ENCODE measurements at regions not wholly inside any gene's neighbourhood (a gene's known extent, or its start where the extent isn't known, plus 50 kb on each side); places are given as distances from the start of the nearest gene placed in this dataset.

DNA sequence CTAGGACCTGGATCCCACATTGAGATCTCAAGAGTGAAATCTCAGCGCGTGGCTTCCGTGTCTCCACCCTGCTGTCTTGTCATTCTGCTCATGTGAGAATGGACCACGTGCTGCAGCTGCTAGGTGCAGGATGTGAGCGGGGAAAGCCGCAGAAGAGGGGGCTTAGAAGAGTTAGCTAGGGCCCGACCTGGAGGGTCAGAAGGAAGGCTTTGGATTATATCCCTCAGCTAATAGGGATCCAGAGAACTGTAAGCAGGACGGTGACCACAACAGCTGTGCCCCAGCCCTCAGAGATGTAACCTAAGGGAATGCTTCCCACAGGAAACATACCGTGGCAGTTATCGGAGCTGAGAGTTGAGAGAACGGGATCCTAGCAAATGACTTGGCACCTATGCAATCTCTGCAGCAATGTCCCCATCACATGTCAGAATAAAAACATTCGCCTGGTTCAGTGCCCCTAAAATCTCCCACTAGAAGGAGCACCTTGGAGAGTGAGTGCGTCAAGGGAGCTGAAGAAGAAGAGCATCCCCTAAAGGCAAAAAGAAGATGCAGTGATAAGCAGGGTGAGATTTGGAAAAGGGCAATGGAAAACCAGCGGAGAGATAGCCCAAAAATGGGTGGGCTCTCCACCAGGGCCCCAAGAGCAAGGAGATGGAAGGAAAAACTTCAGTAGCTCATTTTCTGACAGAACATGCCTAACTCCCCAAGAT lies 76.9 kb upstream of the ST8SIA2 start:
- Histone ChIP-seq H3K9me3 (replicated peaks) (no peaks in the 10 kb centered on the region), H3K4me1 (replicated peaks) (no peaks in the 10 kb centered on the region), H3K27ac (no peak overlapping the region), H3K4me3 (no peak overlapping the region), H3K27me3 (replicated peaks) (peaks cover 12% of the 10 kb centered on the region; the same call in 1 of the 2 replicates), H3K36me3 (no peaks in the 10 kb centered on the region)
- DNase-seq (ENCODE audit: low read depth in 1 of 2, low spot score in 2 of 2) = no peak

DNA sequence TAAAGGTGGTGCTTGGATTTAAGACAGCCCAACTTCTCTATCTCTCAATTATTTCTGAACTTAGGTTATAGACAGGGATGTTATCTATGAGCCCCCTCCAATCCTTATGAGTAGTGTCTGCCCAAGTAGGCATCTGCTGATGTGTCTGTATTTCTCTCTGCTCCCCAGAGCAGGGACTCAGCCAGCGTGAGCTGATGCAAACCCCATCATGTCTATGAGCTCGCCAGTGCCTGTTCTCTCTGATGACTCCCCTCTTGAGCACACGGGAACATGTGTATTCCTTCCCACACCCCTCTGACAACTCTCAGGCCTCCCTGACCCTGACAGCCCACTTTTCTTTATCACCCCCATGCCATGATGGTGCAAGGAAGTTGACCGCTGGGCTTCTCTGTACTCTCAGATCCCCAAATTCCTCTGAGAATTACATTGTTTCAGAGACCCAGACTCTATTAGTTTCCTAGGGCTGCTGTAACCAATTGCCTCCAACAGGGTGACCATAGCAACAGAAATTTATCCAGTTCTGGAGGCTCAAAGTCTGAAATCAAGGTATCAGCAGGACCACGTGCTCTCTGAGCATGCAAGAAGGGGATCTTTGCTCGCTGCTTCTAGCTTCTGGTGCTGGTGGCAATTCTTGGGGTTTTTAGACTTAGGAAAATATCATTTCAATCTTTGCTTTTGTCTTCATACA lies 73.5 kb upstream of the ST8SIA2 start:
- no peak for DNase-seq (ENCODE audit: low read depth in 1 of 2, low spot score in 2 of 2)
- H3K36me3 ChIP-seq = no peaks in the 10 kb centered on the region
- H3K4me3 ChIP-seq = no peak overlapping the region
- H3K4me1 ChIP-seq (replicated peaks) = no peaks in the 10 kb centered on the region
- H3K27ac ChIP-seq = no peak overlapping the region
- H3K27me3 ChIP-seq (replicated peaks) = peaks cover 16% of the 10 kb centered on the region; the same call in 1 of the 2 replicates
- no peaks in the 10 kb centered on the region for H3K9me3 ChIP-seq (replicated peaks)

DNA sequence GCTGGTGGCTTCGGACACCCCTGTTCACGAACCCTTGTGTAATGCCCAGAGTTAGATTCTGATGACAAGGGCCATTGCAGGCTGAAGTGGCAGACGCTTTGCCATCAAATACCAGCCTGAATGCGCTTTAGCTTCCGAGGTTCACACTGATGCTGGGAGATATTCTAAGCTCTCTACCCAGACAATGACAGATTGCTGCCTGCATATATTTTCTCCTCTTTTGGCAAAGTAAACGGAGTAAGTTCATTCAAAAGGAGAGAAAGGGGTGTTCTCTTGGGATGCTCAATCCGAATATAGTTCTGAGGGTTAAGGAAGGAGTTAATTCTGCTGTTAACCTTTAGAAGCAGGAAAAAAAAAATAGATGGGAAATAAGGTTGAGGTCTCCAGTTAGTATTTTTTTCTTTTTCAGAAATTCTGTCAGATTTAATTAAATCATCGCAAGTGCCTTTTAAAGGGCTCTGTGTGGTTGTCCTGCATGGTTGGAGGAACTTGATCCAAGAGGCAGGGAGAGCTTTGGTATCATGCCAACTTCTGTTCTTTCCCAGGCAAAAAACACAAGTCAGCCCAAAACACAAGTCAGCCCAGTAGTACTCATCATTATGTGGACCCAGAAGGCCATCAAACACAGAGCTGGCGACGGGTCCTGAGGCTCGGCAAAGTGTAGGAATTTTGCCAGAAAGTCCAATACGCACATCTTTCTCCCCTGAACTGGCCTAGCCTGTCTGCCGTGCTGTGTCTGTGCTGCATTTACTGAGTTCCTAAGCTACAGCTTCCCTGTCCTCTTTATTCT lies 70.9 kb upstream of the ST8SIA2 start:
- H3K9me3 ChIP-seq (replicated peaks) = no peaks in the 10 kb centered on the region
- H3K27ac ChIP-seq = no peak overlapping the region
- no peaks in the 10 kb centered on the region for H3K4me1 ChIP-seq (replicated peaks)
- H3K36me3 ChIP-seq = no peaks in the 10 kb centered on the region
- peaks cover 7% of the 10 kb centered on the region; the same call in 1 of the 2 replicates for H3K27me3 ChIP-seq (replicated peaks)
- H3K4me3 ChIP-seq = no peak overlapping the region
- DNase-seq (ENCODE audit: low read depth in 1 of 2, low spot score in 2 of 2) = no peak

DNA sequence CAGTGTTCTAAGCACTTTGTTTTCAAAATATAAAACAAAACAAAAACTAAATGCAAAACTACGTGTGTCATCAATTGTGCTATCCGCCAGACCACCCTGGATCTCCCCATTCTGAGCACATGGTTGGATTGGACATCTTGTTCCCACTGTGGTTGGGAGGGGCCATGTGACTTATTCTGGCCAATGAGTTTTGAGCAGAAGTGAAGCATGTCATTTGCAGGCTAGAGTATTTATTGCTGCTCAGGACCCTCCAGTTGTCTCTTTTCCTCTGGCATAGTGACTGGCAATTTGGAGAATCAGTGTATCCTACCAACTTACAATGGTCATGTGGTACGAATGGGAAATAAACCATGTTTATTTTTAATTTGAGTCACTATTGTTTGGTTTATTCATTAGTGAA lies 70.2 kb upstream of the ST8SIA2 start:
- Histone ChIP-seq H3K27ac (no peak overlapping the region), H3K9me3 (replicated peaks) (no peaks in the 10 kb centered on the region), H3K4me3 (no peak overlapping the region), H3K27me3 (replicated peaks) (0 out of 2 replicates have a peak, but pooled peaks cover 7% of the 10 kb centered on the region), H3K4me1 (replicated peaks) (no peaks in the 10 kb centered on the region), H3K36me3 (no peaks in the 10 kb centered on the region)
- DNase-seq (ENCODE audit: low read depth in 1 of 2, low spot score in 2 of 2) = no peak

DNA sequence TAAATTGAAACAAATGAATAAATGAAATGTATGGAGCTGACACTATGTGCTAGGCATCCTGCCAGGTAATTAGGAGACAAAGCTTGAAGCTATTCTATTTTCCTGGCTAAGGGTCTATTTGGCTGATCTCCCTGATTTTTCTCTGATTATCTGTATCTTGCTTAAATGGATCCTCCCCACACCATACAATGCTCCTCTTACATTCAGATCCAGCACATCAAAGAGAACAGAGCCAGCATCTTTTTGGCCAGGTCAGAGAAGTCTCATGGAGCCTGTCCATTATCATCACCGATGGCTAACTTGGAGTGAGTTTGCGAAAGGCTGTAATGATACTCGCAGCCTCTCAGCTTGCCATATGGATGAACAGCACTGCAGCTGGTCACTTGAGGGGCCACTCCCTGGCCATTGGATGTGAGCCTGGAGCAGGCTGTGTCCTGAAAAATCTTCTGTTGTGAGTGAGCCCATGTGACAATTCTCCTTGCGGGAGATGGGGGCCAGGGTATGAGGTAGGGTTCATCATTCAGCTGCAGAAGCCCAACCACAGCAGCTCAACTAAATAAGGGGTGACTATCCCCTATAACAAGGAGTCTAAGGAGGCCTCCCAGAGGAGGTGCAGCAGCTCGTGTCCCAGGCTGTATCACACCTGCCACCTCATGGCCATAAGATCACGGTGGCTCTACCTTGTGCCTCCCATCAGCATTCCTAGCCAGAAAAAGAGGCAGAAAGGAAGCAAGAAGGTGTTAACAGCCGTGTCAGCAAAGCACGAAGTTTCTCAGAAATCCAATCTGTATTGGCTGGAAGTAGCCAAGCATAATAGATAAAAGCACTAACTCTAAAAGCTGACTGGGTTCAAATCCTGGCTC lies 69.3 kb upstream of the ST8SIA2 start:
- DNase-seq (ENCODE audit: low read depth in 1 of 2, low spot score in 2 of 2) = no peak
- Histone ChIP-seq H3K9me3 (replicated peaks) (no peaks in the 10 kb centered on the region), H3K4me3 (no peak overlapping the region), H3K4me1 (replicated peaks) (no peaks in the 10 kb centered on the region), H3K36me3 (no peaks in the 10 kb centered on the region), H3K27ac (no peak overlapping the region), H3K27me3 (replicated peaks) (0 out of 2 replicates have a peak, but pooled peaks cover 7% of the 10 kb centered on the region)

DNA sequence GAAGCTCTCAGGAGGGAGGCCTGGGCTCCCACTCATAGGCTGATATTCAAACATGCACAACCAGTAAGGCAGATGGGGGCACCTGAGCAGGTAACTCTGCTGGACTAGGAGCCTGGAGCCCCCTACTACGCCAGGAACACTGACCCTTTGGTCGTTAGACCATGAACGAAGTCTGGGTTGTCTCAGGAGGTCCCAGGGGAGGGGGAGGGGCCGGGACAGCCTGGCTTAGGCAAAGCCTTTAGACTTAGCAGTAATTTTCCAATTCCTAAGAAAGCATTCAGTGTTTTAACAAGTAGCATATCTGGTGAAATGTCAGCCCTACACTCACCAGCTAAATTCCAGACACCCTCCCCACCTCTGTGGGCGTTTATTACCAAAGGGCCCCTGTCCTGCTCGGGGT lies 67.4 kb upstream of the ST8SIA2 start:
- no peak overlapping the region for H3K4me3 ChIP-seq
- no peak overlapping the region for H3K27ac ChIP-seq
- H3K27me3 ChIP-seq (replicated peaks) = 0 out of 2 replicates have a peak, but pooled peaks cover 7% of the 10 kb centered on the region
- no peaks in the 10 kb centered on the region for H3K9me3 ChIP-seq (replicated peaks)
- H3K36me3 ChIP-seq = no peaks in the 10 kb centered on the region
- no peak for DNase-seq (ENCODE audit: low read depth in 1 of 2, low spot score in 2 of 2)
- no peaks in the 10 kb centered on the region for H3K4me1 ChIP-seq (replicated peaks)

DNA sequence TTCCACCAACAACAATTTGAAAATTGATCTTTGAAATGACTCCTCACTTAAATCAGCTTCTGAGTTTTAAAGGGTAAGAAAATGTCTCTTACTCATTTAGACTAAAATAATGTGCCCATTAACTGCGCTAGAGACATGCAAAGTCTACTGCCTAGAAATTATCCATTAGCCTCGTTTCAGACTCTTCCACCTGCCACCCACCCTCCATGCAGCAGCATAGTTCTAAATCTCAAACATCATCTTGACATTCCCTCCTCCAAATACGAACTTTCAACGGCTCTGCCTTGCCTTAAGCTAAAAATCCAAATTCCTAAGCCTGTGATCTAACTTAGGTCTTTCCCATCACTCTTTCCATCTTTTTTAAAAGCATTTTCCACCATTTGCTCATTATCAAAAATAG lies 66.6 kb upstream of the ST8SIA2 start:
- no peak for DNase-seq (ENCODE audit: low read depth in 1 of 2, low spot score in 2 of 2)
- no peak overlapping the region for H3K4me3 ChIP-seq
- H3K9me3 ChIP-seq (replicated peaks) = no peaks in the 10 kb centered on the region
- H3K27me3 ChIP-seq (replicated peaks) = 0 out of 2 replicates have a peak, but pooled peaks cover 3% of the 10 kb centered on the region
- H3K36me3 ChIP-seq = no peaks in the 10 kb centered on the region
- no peak overlapping the region for H3K27ac ChIP-seq
- H3K4me1 ChIP-seq (replicated peaks) = no peaks in the 10 kb centered on the region

DNA sequence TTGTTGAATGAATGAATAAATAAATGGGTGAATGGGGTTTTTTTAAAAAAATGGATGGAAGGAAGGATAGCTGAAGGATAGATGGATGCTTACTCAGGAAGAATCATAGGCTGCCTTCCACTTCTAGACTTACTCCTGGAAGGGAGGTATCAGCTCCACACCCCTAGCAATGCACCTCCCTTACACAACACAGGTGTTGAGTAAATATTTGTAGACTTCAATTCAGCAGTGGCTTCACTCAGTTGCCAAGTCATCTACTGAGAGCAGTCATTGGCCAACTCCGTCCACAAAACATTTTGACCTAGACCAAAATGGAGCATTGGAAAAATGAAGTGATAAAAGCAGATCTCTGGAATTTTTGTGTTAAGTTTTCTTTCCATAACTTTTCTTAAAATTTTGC lies 65.5 kb upstream of the ST8SIA2 start:
- Histone ChIP-seq H3K36me3 (no peaks in the 10 kb centered on the region), H3K27me3 (replicated peaks) (0 out of 2 replicates have a peak, but pooled peaks cover 1% of the 10 kb centered on the region), H3K4me1 (replicated peaks) (no peaks in the 10 kb centered on the region), H3K4me3 (no peak overlapping the region), H3K9me3 (replicated peaks) (no peaks in the 10 kb centered on the region), H3K27ac (no peak overlapping the region)
- no peak for DNase-seq (ENCODE audit: low read depth in 1 of 2, low spot score in 2 of 2)

DNA sequence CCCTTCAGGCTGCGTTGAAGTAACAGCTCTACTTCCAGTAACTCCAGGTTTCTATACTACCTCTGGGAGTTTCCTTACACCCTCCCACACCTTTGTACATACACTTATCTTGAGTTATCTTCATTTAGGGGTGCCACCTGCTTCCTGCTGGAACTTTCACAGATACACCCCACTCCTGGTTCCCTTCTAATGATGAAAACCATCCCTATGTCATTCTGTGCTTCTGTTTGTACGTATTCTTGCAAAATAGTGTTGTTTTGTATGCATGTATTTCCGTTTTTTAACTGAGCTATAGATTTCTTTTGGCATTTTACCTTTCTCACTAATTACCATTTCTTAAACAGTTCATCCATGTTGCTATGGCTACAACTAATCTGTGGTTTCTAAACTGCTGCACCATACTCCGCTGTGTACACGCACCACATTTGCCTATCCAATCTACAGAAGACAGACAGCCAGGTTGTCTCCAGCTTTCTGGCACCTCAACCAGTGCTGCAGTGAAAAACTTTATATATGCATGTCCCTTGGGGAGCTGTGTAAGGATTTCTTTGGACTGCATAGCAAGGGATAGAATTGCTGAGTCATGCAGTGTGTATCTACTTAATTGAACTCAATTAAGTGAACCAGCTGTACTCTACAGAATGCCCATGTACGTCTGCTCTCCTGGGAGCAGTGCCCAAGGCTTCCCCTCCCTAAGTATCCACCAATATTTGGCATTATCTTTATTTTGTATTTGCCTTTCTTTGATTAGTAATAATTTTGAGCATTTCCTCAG lies 61.4 kb upstream of the ST8SIA2 start:
- Histone ChIP-seq H3K27ac (no peak overlapping the region), H3K4me3 (no peak overlapping the region)
- no peak for DNase-seq (ENCODE audit: low read depth in 1 of 2, low spot score in 2 of 2)

DNA sequence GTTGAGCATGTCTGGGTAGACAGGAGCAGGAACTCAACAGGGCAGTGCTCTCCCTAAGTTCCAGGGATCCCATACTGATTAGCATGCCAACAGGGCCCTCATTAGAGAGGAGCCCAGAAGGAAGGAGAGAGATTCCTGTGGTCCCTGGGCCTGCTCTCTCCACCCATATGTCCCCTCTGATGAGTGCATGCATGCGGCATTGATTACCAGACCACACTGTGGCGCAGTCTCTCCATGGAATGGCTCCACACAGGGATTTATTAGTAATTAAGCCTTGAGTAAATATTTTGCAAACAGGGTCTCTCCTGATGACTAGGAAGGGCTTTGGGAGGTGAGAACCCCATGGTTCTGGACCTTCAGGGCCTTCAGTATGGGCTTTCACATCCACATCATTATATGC lies 60.0 kb upstream of the ST8SIA2 start:
- Histone ChIP-seq H3K9me3 (replicated peaks) (no peaks in the 10 kb centered on the region), H3K27me3 (replicated peaks) (no peaks in the 10 kb centered on the region; the same call in 1 of the 2 replicates), H3K27ac (no peak overlapping the region), H3K4me3 (no peak overlapping the region), H3K4me1 (replicated peaks) (no peaks in the 10 kb centered on the region), H3K36me3 (no peaks in the 10 kb centered on the region)
- DNase-seq (ENCODE audit: low read depth in 1 of 2, low spot score in 2 of 2) = no peak

More for the DNA sequence above, 61.4 kb upstream of the ST8SIA2 start:
- no peaks in the 10 kb centered on the region for H3K36me3 ChIP-seq
- no peaks in the 10 kb centered on the region for H3K4me1 ChIP-seq (replicated peaks)
- no peaks in the 10 kb centered on the region for H3K27me3 ChIP-seq (replicated peaks)
- no peaks in the 10 kb centered on the region for H3K9me3 ChIP-seq (replicated peaks)

DNA sequence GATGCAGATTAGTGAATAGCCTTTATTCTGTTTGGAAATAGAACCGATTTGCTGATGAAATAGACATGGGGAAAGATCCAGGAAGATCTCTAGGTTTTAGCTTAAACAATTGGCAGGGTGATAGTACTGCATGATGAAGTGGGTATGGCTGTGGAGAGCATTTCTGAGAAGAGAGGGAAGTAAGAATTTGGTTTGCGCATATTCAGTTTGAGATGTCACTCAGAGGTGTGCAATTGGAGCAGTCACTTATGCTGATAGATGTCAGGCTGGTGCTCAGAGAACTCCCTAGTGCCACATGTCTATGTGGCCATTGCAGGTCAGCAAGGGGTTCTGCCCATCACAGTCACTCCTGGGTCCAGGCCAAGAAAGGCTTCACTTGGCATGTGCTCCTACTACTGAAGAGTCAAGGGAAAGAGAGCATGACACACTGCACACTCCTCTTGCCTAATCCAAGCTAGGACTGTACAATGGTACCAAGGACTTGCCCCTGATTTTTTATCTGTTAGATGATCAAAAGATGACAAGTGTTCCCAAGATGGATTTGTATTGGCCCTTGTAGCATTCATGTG lies 57.2 kb upstream of the ST8SIA2 start:
- no peaks in the 10 kb centered on the region; the same call in 1 of the 2 replicates for H3K27me3 ChIP-seq (replicated peaks)
- H3K27ac ChIP-seq = no peak overlapping the region
- no peaks in the 10 kb centered on the region for H3K9me3 ChIP-seq (replicated peaks)
- no peak for DNase-seq (ENCODE audit: low read depth in 1 of 2, low spot score in 2 of 2)
- no peaks in the 10 kb centered on the region for H3K4me1 ChIP-seq (replicated peaks)
- no peak overlapping the region for H3K4me3 ChIP-seq
- H3K36me3 ChIP-seq = no peaks in the 10 kb centered on the region

DNA sequence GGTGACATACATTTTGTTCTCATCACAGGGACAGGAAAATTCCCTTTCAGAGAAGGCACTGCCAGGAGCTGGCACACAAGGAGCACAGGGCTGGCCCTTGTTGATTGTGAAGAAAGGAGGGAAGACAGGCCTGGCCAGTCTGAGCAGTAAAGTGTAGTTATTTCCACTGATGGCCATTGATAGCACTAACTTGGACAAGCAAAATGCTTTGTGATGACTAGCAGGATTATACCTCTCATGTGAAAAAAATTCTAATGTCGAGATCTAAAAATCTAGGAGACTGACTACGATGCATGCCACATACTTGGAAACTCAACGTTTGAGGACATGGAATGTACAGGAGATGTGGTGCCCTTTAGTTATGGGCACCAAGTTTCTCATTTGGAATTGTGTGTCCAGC lies 54.3 kb upstream of the ST8SIA2 start:
- H3K27ac ChIP-seq = no peak overlapping the region
- H3K36me3 ChIP-seq = no peaks in the 10 kb centered on the region
- DNase-seq (ENCODE audit: low read depth in 1 of 2, low spot score in 2 of 2) = no peak
- H3K4me3 ChIP-seq = no peak overlapping the region
- no peaks in the 10 kb centered on the region for H3K4me1 ChIP-seq (replicated peaks)
- peaks cover 6% of the 10 kb centered on the region for H3K27me3 ChIP-seq (replicated peaks)
- no peaks in the 10 kb centered on the region for H3K9me3 ChIP-seq (replicated peaks)

All from SJSA1 (cell line).